HCT116 (cell line): ENCODE measurements at regions not wholly inside any gene's neighbourhood (a gene's known extent, or its start where the extent isn't known, plus 50 kb on each side); places are given as distances from the start of the nearest gene placed in this dataset.

Experiments
- ATAC-seq: fragments of 200-7000 bp; cut with Tn5 transposase; 2 replicates; pipeline ENCODE4 v1.9.1; 2020; ENCODE audit warnings: mild to moderate bottlenecking, moderate library complexity
- BruUV-seq: library from RNA; stranded (reverse); fragments of 400-500 nt; replicated peaks from 2 replicates; lab custom pipeline; 2021; lab: Mats Ljungman, UMichigan
- CTCF ChIA-PET: fragments of 300-600 bp; sonication (Branson Sonifier 250); formaldehyde crosslinking; loops from one replicate; lab custom pipeline; 2021; ENCODE audit warnings: antibody characterized with exemption; lab: Charles Lee
- POLR2A ChIA-PET: fragments of 300-600, 350-600 bp; sonication (Branson Sonifier 250); formaldehyde crosslinking; loops from one replicate; lab custom pipeline; 2021; ENCODE audit warnings: antibody characterized with exemption; lab: Charles Lee
- RAD21 ChIA-PET, 2 experiments: fragments of 300-600 bp; sonication (Branson Sonifier 250); formaldehyde crosslinking; loops; one replicate each; lab custom pipeline; 2023; ENCODE audit warnings: low total read pairs in 2 of 2; ENCODE audit not compliant: uncharacterized antibody in 2 of 2, unreplicated experiment in 2 of 2, low non-redundant PET in 1 of 2; lab: Charles Lee
- DNase-seq: peaks from one replicate; pipeline ENCODE4 v3.0.0-alpha.2; 2010; ENCODE audit warnings: low read depth, low spot score
- H2AFZ ChIP-seq: fragments of 200-600 bp; shearing (Covaris generic), sonication (generic); 2 replicates; pipeline ENCODE4 v1.6.1; 2017; ENCODE audit warnings: low read depth, mixed run types, mixed read lengths, antibody characterized with exemption, low read length; ENCODE audit not compliant: poor library complexity, severe bottlenecking
- H3K27ac ChIP-seq: 2 replicates; pipeline ENCODE4 v1.5.1; 2012; ENCODE audit warnings: low read depth, low read length
- H3K27me3 ChIP-seq: fragments of 200-600 bp; sonication (generic); 2 replicates; pipeline ENCODE4 v1.6.1; 2016; ENCODE audit warnings: mixed run types, low read length, mixed read lengths; ENCODE audit not compliant: insufficient read depth
- H3K36me3 ChIP-seq, 2 experiments: fragments of 200-500 bp in 1 of 2; fragments of 200-600 bp in 1 of 2; sonication (Bioruptor generic) in 1 of 2; sonication (generic) in 1 of 2; 2 replicates each; pipeline versions ENCODE4 v1.5.1 to v1.6.1; 2014 to 2016; ENCODE audit warnings: low read length in 2 of 2, inconsistent platforms in 1 of 2, mixed read lengths in 1 of 2, mixed run types in 1 of 2; ENCODE audit not compliant: insufficient read depth in 2 of 2, control insufficient read depth in 1 of 2
- H3K4me1 ChIP-seq, 2 experiments: fragments of 200-600 bp in 1 of 2; sonication (generic) in 1 of 2; 2 replicates each; pipeline versions ENCODE4 v1.5.1 to v1.6.1; 2012 to 2017; ENCODE audit warnings: low read length in 2 of 2, inconsistent platforms in 1 of 2, mild to moderate bottlenecking in 1 of 2, mixed read lengths in 1 of 2, mixed run types in 1 of 2, moderate library complexity in 1 of 2; ENCODE audit not compliant: insufficient read depth in 2 of 2, control insufficient read depth in 1 of 2
- H3K4me2 ChIP-seq: fragments of 200-600 bp; sonication (generic); 2 replicates; pipeline ENCODE4 v1.6.1; 2017; ENCODE audit warnings: mixed run types, low read length, mixed read lengths
- H3K4me3 ChIP-seq, 2 experiments: fragments of 200-600 bp in 1 of 2; sonication (generic) in 1 of 2; replicated peaks in 1 of 2; 2 replicates each; pipeline ENCODE4 v1.5.1; 2011 to 2016; ENCODE audit warnings: low read length in 2 of 2, control low read depth in 1 of 2, low read depth in 1 of 2, mild to moderate bottlenecking in 1 of 2, mixed read lengths in 1 of 2, mixed run types in 1 of 2
- H3K79me2 ChIP-seq: fragments of 200-600 bp; sonication (generic); 2 replicates; pipeline ENCODE4 v1.6.1; 2017; ENCODE audit warnings: mild to moderate bottlenecking, mixed run types, low read length, moderate library complexity, mixed read lengths; ENCODE audit not compliant: insufficient read depth
- H3K9ac ChIP-seq: fragments of 200-600 bp; sonication (generic); 2 replicates; pipeline ENCODE4 v1.6.1; 2016; ENCODE audit warnings: low read length, mixed read lengths
- H3K9me2 ChIP-seq: fragments of 200-600 bp; sonication (generic), shearing (Covaris generic); 2 replicates; pipeline ENCODE4 v1.6.1; 2017; ENCODE audit warnings: mixed run types, mild to moderate bottlenecking, moderate library complexity; ENCODE audit not compliant: insufficient read depth
- H3K9me3 ChIP-seq, 2 experiments: fragments of 200-500 bp in 1 of 2; fragments of 200-600 bp in 1 of 2; sonication (Bioruptor generic) in 1 of 2; sonication (generic) in 1 of 2; 2 replicates each; pipeline ENCODE4 v1.6.1; 2014 to 2017; ENCODE audit warnings: low read length in 2 of 2, mixed read lengths in 2 of 2, inconsistent platforms in 1 of 2, low read depth in 1 of 2, mild to moderate bottlenecking in 1 of 2, mixed run types in 1 of 2, moderate library complexity in 1 of 2; ENCODE audit not compliant: control insufficient read depth in 1 of 2, insufficient read depth in 1 of 2
- H4K20me1 ChIP-seq: fragments of 200-600 bp; sonication (generic), shearing (Covaris generic); 2 replicates; pipeline ENCODE4 v1.6.1; 2017; ENCODE audit warnings: mixed run types, mild to moderate bottlenecking, moderate library complexity; ENCODE audit not compliant: insufficient read depth
- EZH2 ChIP-seq: fragments of 200-600 bp; sonication (generic); IDR thresholded peaks from 2 replicates; pipeline ENCODE4 v1.6.1; 2017; ENCODE audit warnings: antibody characterized with exemption, mixed run types
- FOSL1 ChIP-seq: IDR thresholded peaks from 2 replicates; pipeline ENCODE4 v1.6.1; 2012; ENCODE audit warnings: low read depth
- RAD21 ChIP-seq: IDR thresholded peaks from 2 replicates; pipeline ENCODE4 v1.6.1; 2012; ENCODE audit warnings: low read depth, mild to moderate bottlenecking
- SP1 ChIP-seq: IDR thresholded peaks from 2 replicates; pipeline ENCODE4 v1.6.1; 2012; ENCODE audit warnings: low read depth
- SRF ChIP-seq: IDR thresholded peaks from 2 replicates; pipeline ENCODE4 v1.6.1; 2012; ENCODE audit warnings: low read depth
- TCF7L2 ChIP-seq: IDR thresholded peaks from 2 replicates; pipeline ENCODE4 v1.7.0; 2011; ENCODE audit warnings: borderline replicate concordance, inconsistent platforms; ENCODE audit not compliant: insufficient read depth, insufficient read length; ENCODE audit errors: extremely low read depth
- YY1 ChIP-seq: IDR thresholded peaks from 2 replicates; pipeline ENCODE4 v1.6.1; 2011; ENCODE audit warnings: low read length, low read depth, moderate library complexity, mild to moderate bottlenecking; ENCODE audit not compliant: insufficient replicate concordance; ENCODE audit errors: extremely low read depth
- intact Hi-C: fragments of 100-400 bp; cut with micrococcal nuclease; formaldehyde crosslinking; loops from 2 replicates; pipeline ENCODE4 v1.10.0; 2022
- TF ChIP-seq, protein P1 (sequence below): IDR thresholded peaks from 2 replicates; pipeline ENCODE4 v1.6.1; 2012; ENCODE audit warnings: low read depth

GRCh38 chr5:75940418-75940817 is 142.8 kb upstream of the SV2C start:
- no TSS peak for BruUV-seq
- intact Hi-C loops = no loop called here
- DNase-seq = no peak
- Histone ChIP-seq H3K9ac (no peak overlapping the region), H3K4me1 (no peaks in the 10 kb centered on the region), H3K27ac (no peak overlapping the region), H3K9me3 (no peaks in the 10 kb centered on the region), H2AFZ (no peak overlapping the region), H3K79me2 (no peaks in the 10 kb centered on the region), H3K9me2 (no peaks in the 10 kb centered on the region), H4K20me1 (no peaks in the 10 kb centered on the region), H3K36me3 (no peaks in the 10 kb centered on the region), H3K27me3 (peaks cover 50% of the 10 kb centered on the region), H3K4me2 (no peak overlapping the region)
- RAD21 ChIA-PET = no interaction called here
- CTCF ChIA-PET = no interaction called here
- TF ChIP-seq TCF7L2 (no peak), SP1 (no peak), YY1 (no peak), SRF (no peak), EZH2 (no peak), FOSL1 (no peak), RAD21 (no peak)
- TF ChIP-seq, protein P1, sequence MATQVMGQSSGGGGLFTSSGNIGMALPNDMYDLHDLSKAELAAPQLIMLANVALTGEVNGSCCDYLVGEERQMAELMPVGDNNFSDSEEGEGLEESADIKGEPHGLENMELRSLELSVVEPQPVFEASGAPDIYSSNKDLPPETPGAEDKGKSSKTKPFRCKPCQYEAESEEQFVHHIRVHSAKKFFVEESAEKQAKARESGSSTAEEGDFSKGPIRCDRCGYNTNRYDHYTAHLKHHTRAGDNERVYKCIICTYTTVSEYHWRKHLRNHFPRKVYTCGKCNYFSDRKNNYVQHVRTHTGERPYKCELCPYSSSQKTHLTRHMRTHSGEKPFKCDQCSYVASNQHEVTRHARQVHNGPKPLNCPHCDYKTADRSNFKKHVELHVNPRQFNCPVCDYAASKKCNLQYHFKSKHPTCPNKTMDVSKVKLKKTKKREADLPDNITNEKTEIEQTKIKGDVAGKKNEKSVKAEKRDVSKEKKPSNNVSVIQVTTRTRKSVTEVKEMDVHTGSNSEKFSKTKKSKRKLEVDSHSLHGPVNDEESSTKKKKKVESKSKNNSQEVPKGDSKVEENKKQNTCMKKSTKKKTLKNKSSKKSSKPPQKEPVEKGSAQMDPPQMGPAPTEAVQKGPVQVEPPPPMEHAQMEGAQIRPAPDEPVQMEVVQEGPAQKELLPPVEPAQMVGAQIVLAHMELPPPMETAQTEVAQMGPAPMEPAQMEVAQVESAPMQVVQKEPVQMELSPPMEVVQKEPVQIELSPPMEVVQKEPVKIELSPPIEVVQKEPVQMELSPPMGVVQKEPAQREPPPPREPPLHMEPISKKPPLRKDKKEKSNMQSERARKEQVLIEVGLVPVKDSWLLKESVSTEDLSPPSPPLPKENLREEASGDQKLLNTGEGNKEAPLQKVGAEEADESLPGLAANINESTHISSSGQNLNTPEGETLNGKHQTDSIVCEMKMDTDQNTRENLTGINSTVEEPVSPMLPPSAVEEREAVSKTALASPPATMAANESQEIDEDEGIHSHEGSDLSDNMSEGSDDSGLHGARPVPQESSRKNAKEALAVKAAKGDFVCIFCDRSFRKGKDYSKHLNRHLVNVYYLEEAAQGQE = no peak
- TF ChIP-seq, all 23 proteins: peak for 0
- no peak for ATAC-seq
- no peak overlapping the region for H3K4me3 ChIP-seq
- POLR2A ChIA-PET = no interaction called here
